RKO (cell line): ENCODE measurements at regions not wholly inside any gene's neighbourhood (a gene's known extent, or its start where the extent isn't known, plus 50 kb on each side); places are given as distances from the start of the nearest gene placed in this dataset.
"Not testable (repeated sequence)": the region's sequence is repeated elsewhere in the genome, so short reads cannot be mapped to it uniquely, and the experiment has no call there.

Experiments used
- DNase-seq: peaks from one replicate; pipeline ENCODE4 v3.0.0-alpha.2; 2016; ENCODE audit warnings: low spot score

DNA sequence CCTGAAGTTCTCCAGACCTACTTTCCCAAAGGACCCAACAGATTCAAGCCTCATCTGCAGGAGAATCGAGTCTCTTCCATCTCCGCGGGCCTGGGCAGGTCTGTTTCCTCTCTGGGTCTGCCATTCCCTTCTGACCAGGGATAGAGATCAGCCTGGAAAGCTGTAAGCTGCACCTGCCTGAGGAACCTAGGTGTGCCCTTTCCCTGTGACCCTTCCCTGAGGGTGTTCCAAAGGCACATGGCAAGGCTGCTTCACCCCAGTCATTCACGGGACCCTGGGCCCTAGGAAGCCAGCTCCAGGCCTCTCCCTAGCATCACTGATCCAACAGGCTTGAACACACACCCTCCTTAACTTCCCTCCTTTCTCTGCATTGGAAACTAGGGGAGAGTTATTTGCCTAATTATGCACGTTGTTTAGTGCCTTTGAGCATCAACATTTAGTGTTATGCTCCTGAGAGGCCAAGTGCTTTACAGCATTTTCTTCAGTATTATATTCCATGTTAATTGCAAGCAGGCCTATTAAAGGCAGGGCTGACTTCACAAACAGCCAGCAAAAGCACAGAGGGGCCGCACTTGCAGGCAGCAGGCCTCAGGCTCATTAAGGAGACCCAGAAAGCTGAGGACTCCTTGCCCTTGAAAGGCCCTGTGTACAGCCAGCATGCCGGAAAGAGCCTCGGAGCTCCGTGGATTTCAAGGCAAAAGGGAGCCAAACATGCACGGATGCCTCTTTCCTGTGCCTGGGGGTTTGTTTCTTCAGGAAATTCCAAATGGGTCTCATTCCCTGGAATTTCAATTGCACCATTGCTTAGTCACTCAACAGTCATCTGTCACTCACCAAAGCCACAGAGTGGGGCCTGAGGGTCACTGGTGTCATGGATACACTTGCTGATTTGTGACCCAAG lies 91.0 kb upstream of the FAM20C start:
- DNase-seq = no peak

DNA sequence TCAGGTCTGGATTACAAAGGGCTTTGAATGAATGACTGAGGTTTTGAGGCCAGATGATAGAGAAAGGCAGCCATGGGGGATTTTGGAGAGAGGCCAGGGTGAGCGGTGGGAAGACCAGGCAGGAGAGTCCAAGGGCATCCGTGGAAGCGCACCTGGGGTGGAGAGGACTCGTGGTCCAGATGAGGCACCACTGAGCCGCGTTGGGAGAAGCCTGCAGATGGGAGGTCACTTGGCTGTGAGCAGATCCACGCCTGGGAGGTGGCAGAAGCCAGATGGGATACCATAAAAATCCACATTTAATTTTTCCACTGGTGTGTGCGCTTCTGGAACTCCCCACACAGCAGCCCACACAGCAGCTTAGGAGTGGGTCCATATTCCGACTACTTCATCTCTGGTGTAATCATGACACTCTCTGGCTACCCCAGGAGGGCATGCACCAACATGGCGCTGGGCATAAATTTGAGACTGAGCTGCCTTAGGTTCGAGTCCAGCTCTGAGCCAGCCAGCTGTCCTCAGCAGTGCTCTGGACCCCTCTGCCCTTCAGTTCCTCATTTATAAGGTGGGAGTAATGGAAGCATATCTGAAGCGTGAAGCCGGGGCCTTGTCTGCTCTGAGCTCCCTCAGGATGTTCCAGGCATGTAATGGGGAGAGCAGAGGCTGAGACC lies 90.2 kb upstream of the FAM20C start:
- no peak for DNase-seq

- no peak for DNase-seq
Observed at GRCh38 chr7:102721-103120, 89.7 kb upstream of the FAM20C start.

DNA sequence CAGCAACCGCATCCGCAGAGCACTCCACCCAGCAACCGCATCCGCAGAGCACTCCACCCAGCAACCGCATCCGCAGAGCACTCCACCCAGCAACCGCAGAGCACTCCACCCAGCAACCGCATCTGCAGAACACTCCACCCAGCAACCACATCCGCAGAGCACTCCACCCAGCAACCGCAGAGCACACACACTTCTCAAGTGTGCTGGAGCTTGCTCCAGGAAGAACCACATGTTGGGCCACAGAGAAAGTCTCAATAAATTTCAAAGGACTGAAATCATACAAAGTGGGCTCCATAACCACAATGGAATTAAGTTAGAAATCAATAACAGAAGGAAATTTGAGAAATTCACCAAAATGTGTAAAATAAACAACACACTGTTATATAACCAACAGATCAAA lies 88.4 kb upstream of the FAM20C start:
- not testable (repeated sequence) for DNase-seq

- no peak for DNase-seq
Observed at GRCh38 chr7:105002-105401, 87.4 kb upstream of the FAM20C start.

- no peak for DNase-seq
Observed at GRCh38 chr7:106356-106755, 86.0 kb upstream of the FAM20C start.

DNA sequence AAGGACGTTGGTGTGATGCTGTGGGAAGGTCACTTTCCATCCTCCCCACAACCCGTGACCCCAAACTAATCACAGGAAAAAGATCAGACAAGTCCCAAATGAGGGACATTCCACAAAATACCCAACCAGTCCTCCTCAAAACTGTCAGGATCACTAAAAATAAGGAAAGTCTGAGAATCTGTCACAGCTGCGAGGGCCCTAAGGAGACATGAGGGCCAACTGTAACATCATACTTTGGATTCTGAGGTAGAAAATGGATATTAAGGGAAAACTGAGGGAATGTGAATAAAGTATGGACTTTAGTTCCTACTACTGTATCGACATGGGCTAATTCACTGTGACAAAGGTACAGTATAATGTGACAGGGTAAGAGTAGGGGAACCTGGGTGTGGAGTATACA lies 85.1 kb upstream of the FAM20C start:
- DNase-seq = no peak

- DNase-seq = no peak
Observed at GRCh38 chr7:107907-108306, 84.5 kb upstream of the FAM20C start.

DNA sequence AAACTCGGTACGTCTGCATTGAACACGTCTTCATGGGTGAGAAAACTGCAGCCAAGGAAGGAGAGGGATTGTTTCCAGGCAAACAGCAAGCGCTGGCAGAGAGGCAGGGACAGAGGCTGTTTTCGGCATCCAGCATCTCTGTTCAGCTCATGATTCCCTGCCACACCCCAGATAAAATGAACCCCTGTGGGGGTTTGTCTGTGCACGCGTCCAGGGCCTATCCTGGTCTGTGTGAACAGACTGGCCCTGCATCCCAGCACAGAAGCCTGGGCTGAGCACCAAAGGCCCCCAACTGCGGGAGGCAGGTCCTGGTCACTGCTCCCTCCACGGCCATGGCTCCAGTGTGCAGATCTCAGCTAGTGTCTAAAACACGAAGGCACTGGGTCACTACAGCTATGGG lies 83.3 kb upstream of the FAM20C start:
- DNase-seq = no peak

- no peak for DNase-seq
Observed at GRCh38 chr7:109898-110556, 82.3 kb upstream of the FAM20C start.

DNA sequence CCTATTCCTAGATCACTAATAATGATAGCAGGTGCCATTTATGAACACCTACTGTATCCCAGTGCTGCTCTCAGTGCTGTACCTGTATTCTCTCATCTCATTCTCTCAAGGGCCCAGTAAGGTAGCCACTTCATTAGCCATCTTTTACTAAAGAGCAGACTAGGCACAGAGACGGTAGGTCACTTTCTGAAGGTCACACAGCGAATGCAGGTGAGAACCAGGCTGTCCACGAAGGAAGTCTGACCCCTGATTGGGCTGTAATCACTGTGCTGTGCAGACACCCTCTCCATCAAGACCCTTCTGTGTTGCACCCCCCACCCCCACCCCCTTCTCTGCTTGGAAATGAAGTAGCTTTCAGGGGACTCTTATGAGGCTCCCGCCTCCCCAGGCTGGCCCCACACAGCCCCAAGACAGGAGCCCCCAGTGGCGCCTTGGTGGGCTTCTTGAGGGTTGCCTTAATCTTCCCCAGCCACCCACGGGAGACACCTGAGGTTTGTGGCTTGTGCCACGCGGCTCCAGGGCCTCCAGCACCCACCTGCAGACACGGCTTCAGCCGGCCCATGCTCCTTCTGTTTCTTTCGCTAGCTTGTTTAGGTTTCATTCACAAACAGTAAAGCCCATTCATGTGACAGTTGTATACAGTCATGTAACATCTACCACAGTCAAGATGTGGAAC lies 81.7 kb upstream of the FAM20C start:
- no peak for DNase-seq

GRCh38 chr7:111591-111990 lies 80.8 kb upstream of the FAM20C start:
- DNase-seq = no peak

- DNase-seq = no peak
Observed at GRCh38 chr7:112881-113280, 79.5 kb upstream of the FAM20C start.

DNA sequence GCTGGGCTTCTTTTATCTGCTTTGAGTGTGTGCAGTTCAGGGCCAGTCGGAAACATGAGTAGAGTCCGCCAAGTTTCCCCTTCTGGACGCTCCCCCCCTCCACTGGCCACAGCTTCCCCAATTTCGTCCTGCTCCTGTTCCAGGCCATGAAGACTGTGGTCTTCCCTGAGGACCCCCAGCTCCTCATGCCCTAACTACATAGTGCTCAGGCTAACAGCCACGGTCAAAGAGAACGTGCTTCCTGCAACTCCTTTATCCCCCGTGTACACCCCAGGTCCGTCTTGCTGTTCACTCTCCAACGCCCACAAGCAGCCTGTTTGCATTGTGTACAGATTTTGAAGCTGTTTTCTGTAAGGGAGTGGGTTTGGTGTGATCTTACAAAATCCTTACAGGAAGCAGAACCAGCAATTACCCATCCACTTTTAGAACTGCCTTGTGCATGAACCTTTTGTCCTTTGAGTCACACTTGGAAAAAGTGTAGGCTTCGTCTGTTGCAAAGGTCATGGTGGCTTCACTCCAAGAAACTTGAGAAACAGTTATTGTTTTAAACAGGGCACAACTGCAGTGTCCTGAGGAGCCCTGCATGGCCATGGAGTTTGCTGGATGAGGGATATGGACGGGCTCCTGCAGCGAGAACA lies 77.0 kb upstream of the FAM20C start:
- DNase-seq = no peak

- no peak for DNase-seq
Observed at GRCh38 chr7:116188-116981, 76.0 kb upstream of the FAM20C start.

DNA sequence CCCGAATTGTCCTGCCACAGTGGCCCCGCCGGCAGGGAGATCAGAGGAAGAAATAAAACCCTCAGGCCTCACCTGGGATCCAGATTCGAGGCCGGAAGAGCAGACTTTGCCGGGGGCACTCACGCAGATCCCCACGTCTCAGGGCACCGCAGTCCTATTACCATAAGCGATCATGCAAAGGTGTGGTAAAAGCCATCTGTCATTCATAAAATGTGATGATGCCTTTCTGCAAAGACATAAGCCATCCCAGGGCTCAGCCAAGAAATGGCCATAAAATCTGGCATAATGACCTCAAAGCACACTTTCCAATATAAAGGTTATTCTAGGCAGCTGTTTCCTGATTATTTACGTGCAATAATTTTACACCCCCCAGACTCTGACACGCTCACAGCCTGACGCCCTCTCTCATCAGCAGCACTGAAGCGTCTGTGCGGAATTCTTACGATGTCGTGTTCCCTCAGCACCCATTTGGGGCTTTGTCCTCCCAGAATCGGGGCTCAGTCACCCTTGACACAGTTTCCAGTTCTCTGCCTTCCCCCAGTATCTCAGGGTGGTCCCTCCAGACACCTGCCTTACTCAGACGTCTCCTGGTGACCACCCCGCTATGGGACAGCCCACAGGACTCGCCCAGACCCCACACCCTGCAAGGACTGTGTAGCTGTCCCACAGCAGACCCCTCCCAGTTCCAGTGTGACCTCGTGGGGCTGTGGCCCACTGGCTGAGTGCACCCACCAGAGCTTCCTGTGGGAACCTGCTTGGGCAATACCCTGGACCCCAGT lies 74.3 kb upstream of the FAM20C start:
- DNase-seq = no peak

GRCh38 chr7:118615-119391 lies 73.6 kb upstream of the FAM20C start:
- no peak for DNase-seq

- DNase-seq = no peak
Observed at GRCh38 chr7:119392-120163, 72.8 kb upstream of the FAM20C start.
